ENCODE measurements at regions not wholly inside any gene's neighbourhood (a gene's known extent, or its start where the extent isn't known, plus 50 kb on each side); places are given as distances from the start of the nearest gene placed in this dataset.

- no peak for DNase-seq (ENCODE audit: low read depth)
- CTCF ChIA-PET: no interaction called here
These were observed 965.2 kb downstream of the VRK1 start for GRCh38 chr14:97762386-97762785.

GRCh38 chr14:97771340-97772045 is 974.3 kb downstream of the VRK1 start:
- H3K36me3 ChIP-seq (ENCODE audit: control insufficient read depth, insufficient read depth, low read length): no peaks in the 10 kb centered on the region
- no peaks in the 10 kb centered on the region for H3K27me3 ChIP-seq (ENCODE audit: control insufficient read depth, insufficient read depth, low read length)
- POLR2A ChIA-PET: no interaction called here
- TF ChIP-seq CTCF (IDR thresholded peaks at IDR 0.05; ENCODE audit: insufficient read depth, low read depth, low read length): no peak
- no peak overlapping the region for H3K4me3 ChIP-seq (ENCODE audit: low read depth, low read length)
- CTCF ChIA-PET: no interaction called here
- DNase-seq (ENCODE audit: low read depth): no peak

More at GRCh38 chr14:97762386-97762785, 965.2 kb downstream of the VRK1 start:
- Histone ChIP-seq H3K4me3 (ENCODE audit: low read depth, low read length) (no peak overlapping the region), H3K27me3 (ENCODE audit: control insufficient read depth, insufficient read depth, low read length) (no peaks in the 10 kb centered on the region), H3K36me3 (ENCODE audit: control insufficient read depth, insufficient read depth, low read length) (no peaks in the 10 kb centered on the region)
- POLR2A ChIA-PET: no interaction called here
- TF ChIP-seq CTCF (IDR thresholded peaks at IDR 0.05; ENCODE audit: insufficient read depth, low read depth, low read length): no peak

- no peaks in the 10 kb centered on the region for H3K36me3 ChIP-seq (ENCODE audit: control insufficient read depth, insufficient read depth, low read length)
- H3K27me3 ChIP-seq (ENCODE audit: control insufficient read depth, insufficient read depth, low read length): no peaks in the 10 kb centered on the region
- no peak for TF ChIP-seq CTCF (IDR thresholded peaks at IDR 0.05; ENCODE audit: insufficient read depth, low read depth, low read length)
- POLR2A ChIA-PET: no interaction called here
- no peak overlapping the region for H3K4me3 ChIP-seq (ENCODE audit: low read depth, low read length)
- CTCF ChIA-PET: no interaction called here
- DNase-seq (ENCODE audit: low read depth): no peak
These were observed 976.4 kb downstream of the VRK1 start for GRCh38 chr14:97773598-97773997.

GRCh38 chr14:97776890-97777558 is 979.8 kb downstream of the VRK1 start:
- TF ChIP-seq CTCF (IDR thresholded peaks at IDR 0.05; ENCODE audit: insufficient read depth, low read depth, low read length): no peak
- H3K27me3 ChIP-seq (ENCODE audit: control insufficient read depth, insufficient read depth, low read length): no peaks in the 10 kb centered on the region
- DNase-seq (ENCODE audit: low read depth): no peak
- no peak overlapping the region for H3K4me3 ChIP-seq (ENCODE audit: low read depth, low read length)
- H3K36me3 ChIP-seq (ENCODE audit: control insufficient read depth, insufficient read depth, low read length): no peaks in the 10 kb centered on the region
- ChIA-PET POLR2A (no interaction called here), CTCF (no interaction called here)

- DNase-seq (ENCODE audit: low read depth): no peak
- TF ChIP-seq CTCF (IDR thresholded peaks at IDR 0.05; ENCODE audit: insufficient read depth, low read depth, low read length): no peak
- ChIA-PET POLR2A (no interaction called here), CTCF (no interaction called here)
- no peaks in the 10 kb centered on the region for H3K36me3 ChIP-seq (ENCODE audit: control insufficient read depth, insufficient read depth, low read length)
- H3K4me3 ChIP-seq (ENCODE audit: low read depth, low read length): no peak overlapping the region
- no peaks in the 10 kb centered on the region for H3K27me3 ChIP-seq (ENCODE audit: control insufficient read depth, insufficient read depth, low read length)
These were observed 980.6 kb downstream of the VRK1 start for GRCh38 chr14:97777622-97778355.
